ENCODE measurements at regions not wholly inside any gene's neighbourhood (a gene's known extent, or its start where the extent isn't known, plus 50 kb on each side); places are given as distances from the start of the nearest gene placed in this dataset.
"Not testable (repeated sequence)": the region's sequence is repeated elsewhere in the genome, so short reads cannot be mapped to it uniquely, and the experiment has no call there.

GRCh38 chr1:30092051-30092858 is 631.1 kb downstream of the MATN1 start:
- H3K27me3 Mint-ChIP-seq (ENCODE audit: low read depth): peaks cover 16% of the 10 kb centered on the region
- DNase-seq (no peak), ATAC-seq (no peak)
- H3K9me3 Mint-ChIP-seq: peaks cover 31% of the 10 kb centered on the region
- no peak overlapping the region for H3K4me3 Mint-ChIP-seq
- H3K36me3 Mint-ChIP-seq (ENCODE audit: insufficient read depth): no peaks in the 10 kb centered on the region
- H3K4me1 Mint-ChIP-seq (ENCODE audit: low read depth): no peaks in the 10 kb centered on the region

- H3K4me1 Mint-ChIP-seq (ENCODE audit: low read depth): no peaks in the 10 kb centered on the region
- DNase-seq: no peak
- ATAC-seq: no peak
- H3K27me3 Mint-ChIP-seq (ENCODE audit: low read depth): peaks cover 28% of the 10 kb centered on the region
- no peak overlapping the region for H3K4me3 Mint-ChIP-seq
- no peaks in the 10 kb centered on the region for H3K36me3 Mint-ChIP-seq (ENCODE audit: insufficient read depth)
- H3K9me3 Mint-ChIP-seq: peaks cover 31% of the 10 kb centered on the region
These were observed 633.1 kb downstream of the MATN1 start for GRCh38 chr1:30090162-30090820.

GRCh38 chr1:30089024-30089430 is 634.4 kb downstream of the MATN1 start:
- no peaks in the 10 kb centered on the region for H3K36me3 Mint-ChIP-seq (ENCODE audit: insufficient read depth)
- peaks cover 41% of the 10 kb centered on the region for H3K27me3 Mint-ChIP-seq (ENCODE audit: low read depth)
- DNase-seq (no peak), ATAC-seq (no peak)
- no peaks in the 10 kb centered on the region for H3K4me1 Mint-ChIP-seq (ENCODE audit: low read depth)
- peaks cover 31% of the 10 kb centered on the region for H3K9me3 Mint-ChIP-seq
- H3K4me3 Mint-ChIP-seq: no peak overlapping the region

GRCh38 chr1:30088594-30088993 is 634.8 kb downstream of the MATN1 start:
- DNase-seq (no peak), ATAC-seq (no peak)
- Mint-ChIP-seq H3K4me1 (ENCODE audit: low read depth) (no peaks in the 10 kb centered on the region), H3K27me3 (ENCODE audit: low read depth) (peaks cover 44% of the 10 kb centered on the region), H3K36me3 (ENCODE audit: insufficient read depth) (no peaks in the 10 kb centered on the region), H3K9me3 (peaks cover 29% of the 10 kb centered on the region), H3K4me3 (no peak overlapping the region)

DNA sequence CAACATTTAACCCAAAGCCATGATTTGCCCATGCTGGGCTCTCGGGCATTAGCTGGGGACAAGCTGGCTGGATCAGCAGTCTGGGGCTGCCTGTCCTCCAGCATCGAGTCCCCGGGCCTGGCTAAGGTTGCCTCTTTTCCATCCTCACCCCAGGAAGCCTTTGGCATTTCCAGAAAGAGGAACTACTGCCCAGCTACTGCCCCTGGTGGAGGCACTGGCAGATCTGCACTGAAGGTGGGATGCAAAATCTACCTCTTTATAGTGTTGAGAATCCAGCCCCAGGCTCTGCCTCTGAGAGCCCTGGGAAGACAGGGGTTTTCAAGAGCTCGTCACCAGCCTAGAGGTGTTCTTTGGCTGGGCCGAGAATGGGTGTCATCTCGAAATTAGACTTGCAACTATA is 635.9 kb downstream of the MATN1 start:
- no peak for DNase-seq
- H3K36me3 Mint-ChIP-seq (ENCODE audit: insufficient read depth): no peaks in the 10 kb centered on the region
- H3K9me3 Mint-ChIP-seq: peaks cover 19% of the 10 kb centered on the region
- ATAC-seq: no peak
- no peaks in the 10 kb centered on the region for H3K4me1 Mint-ChIP-seq (ENCODE audit: low read depth)
- H3K27me3 Mint-ChIP-seq (ENCODE audit: low read depth): peaks cover 53% of the 10 kb centered on the region
- no peak overlapping the region for H3K4me3 Mint-ChIP-seq

DNA sequence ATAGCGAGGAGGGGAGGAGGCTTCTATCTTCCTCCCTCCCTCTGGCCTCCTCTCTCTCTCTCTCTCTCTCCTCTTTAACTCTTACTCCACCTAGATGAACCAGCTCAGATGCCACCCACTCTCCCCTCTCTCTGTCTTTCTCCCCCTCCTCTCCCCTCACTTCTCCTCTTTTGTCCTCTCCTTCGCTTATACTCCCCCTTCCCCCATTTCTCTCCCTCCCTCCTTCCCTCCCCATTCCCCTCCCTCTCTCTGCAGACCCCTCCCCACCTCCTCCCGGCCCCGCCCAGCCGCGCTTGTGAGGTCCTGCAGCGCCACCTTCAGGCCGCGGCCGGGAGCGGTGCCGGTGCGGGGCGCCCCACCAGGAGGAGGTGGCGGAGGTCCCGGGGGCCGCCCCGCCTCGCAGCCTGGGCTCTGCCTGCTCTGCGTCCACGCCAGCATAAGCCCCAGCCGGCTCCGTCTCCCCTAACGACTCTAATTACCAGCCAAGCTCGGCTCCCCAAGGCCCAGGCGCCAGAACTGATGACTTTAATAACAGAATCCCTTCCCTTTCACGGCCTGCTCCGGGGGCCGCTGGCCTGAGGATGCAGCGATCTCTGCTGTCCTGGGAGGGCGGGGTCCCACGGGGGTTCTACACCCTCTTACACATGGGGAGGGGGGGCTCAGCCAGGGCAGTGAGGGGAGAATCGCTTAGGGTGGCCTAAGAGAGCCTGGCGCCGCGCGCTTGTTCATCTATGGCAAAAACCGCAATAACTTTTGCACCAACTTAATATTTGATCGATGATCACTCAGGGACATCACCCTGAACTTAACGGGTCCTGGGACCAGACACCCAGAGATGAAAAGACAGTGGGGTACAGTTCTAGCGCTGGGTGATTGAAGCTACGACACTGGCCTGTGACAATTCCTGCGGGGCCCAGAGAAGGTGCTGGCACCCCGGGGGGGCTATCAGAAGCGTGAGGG is 637.3 kb downstream of the MATN1 start:
- DNase-seq (no peak), ATAC-seq (peak in 1 of 2 donors; percentile 63)
- H3K4me3 Mint-ChIP-seq: no peak overlapping the region
- peaks cover 63% of the 10 kb centered on the region for H3K27me3 Mint-ChIP-seq (ENCODE audit: low read depth)
- H3K4me1 Mint-ChIP-seq (ENCODE audit: low read depth): no peaks in the 10 kb centered on the region
- H3K36me3 Mint-ChIP-seq (ENCODE audit: insufficient read depth): no peaks in the 10 kb centered on the region
- peaks cover 8% of the 10 kb centered on the region for H3K9me3 Mint-ChIP-seq

DNA sequence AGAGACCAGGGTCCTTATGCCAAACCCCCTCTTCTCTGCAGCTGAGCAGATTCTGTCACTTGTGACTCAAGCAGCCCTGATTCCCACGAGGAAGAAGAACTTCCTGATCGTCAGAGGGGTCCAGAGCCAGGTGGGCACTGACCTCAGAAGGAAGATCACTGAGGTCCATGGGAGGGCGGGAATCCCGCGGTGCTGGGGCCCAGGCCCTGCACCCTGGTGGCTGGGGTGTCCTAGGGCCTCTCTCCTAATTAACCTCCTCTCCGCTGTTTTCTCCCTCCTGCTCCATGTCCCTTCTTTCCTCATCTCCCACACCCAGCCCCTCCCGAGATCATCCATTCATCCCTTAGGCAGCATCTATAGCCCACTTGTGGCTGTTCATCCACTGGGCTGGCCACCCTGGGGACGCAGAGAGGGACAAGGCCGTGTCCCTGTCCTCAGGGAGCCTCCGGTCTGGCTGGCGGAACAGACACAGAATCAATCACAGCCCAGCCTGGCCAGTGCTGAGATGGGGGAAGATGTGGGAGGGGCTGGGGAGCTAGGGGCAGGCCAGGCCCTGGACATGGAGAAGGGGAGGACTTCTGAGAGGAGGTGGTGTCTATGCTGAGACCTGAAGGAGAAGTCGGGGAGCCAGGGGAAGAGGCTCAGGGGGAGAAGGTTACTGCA is 638.3 kb downstream of the MATN1 start:
- no peak overlapping the region for H3K4me3 Mint-ChIP-seq
- no peaks in the 10 kb centered on the region for H3K36me3 Mint-ChIP-seq (ENCODE audit: insufficient read depth)
- peaks cover 64% of the 10 kb centered on the region for H3K27me3 Mint-ChIP-seq (ENCODE audit: low read depth)
- H3K9me3 Mint-ChIP-seq: peaks cover 5% of the 10 kb centered on the region
- no peak for ATAC-seq
- H3K4me1 Mint-ChIP-seq (ENCODE audit: low read depth): no peaks in the 10 kb centered on the region
- no peak for DNase-seq

GRCh38 chr1:30083800-30084464 is 639.5 kb downstream of the MATN1 start:
- H3K4me3 Mint-ChIP-seq: no peak overlapping the region
- H3K4me1 Mint-ChIP-seq (ENCODE audit: low read depth): no peaks in the 10 kb centered on the region
- H3K27me3 Mint-ChIP-seq (ENCODE audit: low read depth): peaks cover 59% of the 10 kb centered on the region
- no peak for ATAC-seq
- H3K36me3 Mint-ChIP-seq (ENCODE audit: insufficient read depth): no peaks in the 10 kb centered on the region
- no peak for DNase-seq
- no peaks in the 10 kb centered on the region for H3K9me3 Mint-ChIP-seq

DNA sequence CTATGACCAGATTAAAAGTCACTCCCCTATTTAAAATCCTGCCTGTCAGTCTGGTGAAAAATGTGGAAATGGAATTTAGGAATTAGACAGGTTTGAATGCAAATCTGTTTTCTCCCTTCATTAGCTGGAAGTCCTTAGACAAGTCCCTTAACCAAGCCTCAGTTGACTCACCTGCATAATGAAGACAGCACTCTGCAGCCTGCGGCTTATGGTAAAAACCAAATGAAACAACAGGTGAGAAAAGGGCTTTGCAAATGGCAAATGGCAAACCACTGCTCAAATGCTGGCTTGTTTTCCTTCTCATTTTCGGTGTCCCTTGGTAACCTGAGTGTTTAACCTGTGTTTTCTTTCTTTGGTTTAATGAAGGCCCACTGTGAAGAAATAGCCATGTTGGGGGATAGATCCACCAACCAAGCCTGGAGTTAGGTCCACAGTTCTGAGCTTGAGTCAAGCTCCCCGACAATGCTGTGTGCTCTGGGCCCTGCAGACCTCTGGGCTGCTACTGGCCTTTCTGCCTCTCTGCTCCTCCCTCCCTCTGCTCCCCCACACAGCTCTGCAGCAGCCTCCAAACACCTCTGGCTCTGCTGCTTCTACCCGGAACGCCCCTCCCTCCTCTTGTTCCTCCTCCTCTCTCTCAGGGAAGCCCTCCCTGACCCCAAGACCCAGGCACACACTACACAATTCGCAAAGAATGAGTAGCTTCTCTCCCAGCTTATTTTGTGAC is 641.8 kb downstream of the MATN1 start:
- H3K4me3 Mint-ChIP-seq: no peak overlapping the region
- DNase-seq (no peak), ATAC-seq (no peak)
- no peaks in the 10 kb centered on the region for H3K36me3 Mint-ChIP-seq (ENCODE audit: insufficient read depth)
- H3K4me1 Mint-ChIP-seq (ENCODE audit: low read depth): no peaks in the 10 kb centered on the region
- no peaks in the 10 kb centered on the region for H3K9me3 Mint-ChIP-seq
- H3K27me3 Mint-ChIP-seq (ENCODE audit: low read depth): peaks cover 45% of the 10 kb centered on the region

- ATAC-seq; H3K27me3 Mint-ChIP-seq (ENCODE audit: low read depth); H3K36me3 Mint-ChIP-seq (ENCODE audit: insufficient read depth); H3K9me3 Mint-ChIP-seq; H3K4me1 Mint-ChIP-seq (ENCODE audit: low read depth); H3K4me3 Mint-ChIP-seq; DNase-seq: not testable (repeated sequence)
These were observed 647.5 kb downstream of the MATN1 start for GRCh38 chr1:30075916-30076315.

DNA sequence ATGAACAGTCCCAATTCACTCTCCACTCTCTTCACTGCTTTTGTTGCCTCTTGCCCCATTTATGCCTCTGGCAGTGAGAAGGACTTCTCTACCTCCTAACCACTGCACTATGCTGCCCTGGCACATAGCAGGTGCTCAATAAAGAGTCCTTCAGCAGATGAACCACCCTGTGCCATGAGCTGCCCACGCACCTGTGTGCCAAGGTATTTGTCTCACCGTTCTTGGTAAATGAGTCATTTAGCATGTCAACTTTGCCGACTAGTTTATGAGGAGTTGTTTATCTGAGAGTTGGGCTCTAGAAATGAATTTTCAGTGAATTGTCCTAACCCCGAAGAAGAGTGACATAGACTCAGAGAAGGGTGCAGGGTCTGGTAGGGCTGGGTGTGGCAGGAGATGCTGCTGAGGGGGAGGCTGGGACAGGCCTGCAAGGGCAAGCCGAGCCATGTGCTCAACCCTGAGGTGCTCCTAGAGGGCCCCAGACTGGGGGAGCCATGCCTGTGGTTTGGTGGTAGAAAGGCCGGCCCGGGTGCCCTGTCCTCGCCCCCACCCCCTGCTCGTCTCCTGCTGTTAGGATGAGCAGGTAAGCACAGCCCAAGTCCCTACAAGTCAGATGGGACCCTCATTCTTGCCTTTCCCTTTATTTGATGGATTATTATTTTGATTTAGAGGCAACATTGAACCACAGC is 654.5 kb downstream of the MATN1 start:
- Mint-ChIP-seq H3K4me1 (ENCODE audit: low read depth) (no peaks in the 10 kb centered on the region), H3K27me3 (ENCODE audit: low read depth) (peaks cover 8% of the 10 kb centered on the region), H3K36me3 (ENCODE audit: insufficient read depth) (no peaks in the 10 kb centered on the region), H3K9me3 (no peaks in the 10 kb centered on the region), H3K4me3 (no peak overlapping the region)
- no peak for DNase-seq
- ATAC-seq: no peak

- Mint-ChIP-seq H3K27me3 (ENCODE audit: low read depth) (peaks cover 3% of the 10 kb centered on the region), H3K4me1 (ENCODE audit: low read depth) (no peaks in the 10 kb centered on the region), H3K9me3 (no peaks in the 10 kb centered on the region), H3K4me3 (no peak overlapping the region), H3K36me3 (ENCODE audit: insufficient read depth) (no peaks in the 10 kb centered on the region)
- DNase-seq (no peak), ATAC-seq (no peak)
These were observed 658.8 kb downstream of the MATN1 start for GRCh38 chr1:30064547-30064946.

Data from activated T-cell treated with anti-CD3 and anti-CD28 coated beads, Interleukin-2, amount 50 U/mL, for 4 hours (primary cell).